K562 (cell line): ENCODE measurements at regions not wholly inside any gene's neighbourhood (a gene's known extent, or its start where the extent isn't known, plus 50 kb on each side); places are given as distances from the start of the nearest gene placed in this dataset.
A peak's percentile ranks its signal among the peaks of the same experiment; 100 is the strongest.

Experiments
- AFF4 ChIP-seq: sonication (generic); formaldehyde crosslinking; IDR thresholded peaks from 2 replicates; pipeline ENCODE4 v1.8.0; 2023; ENCODE audit warnings: mild to moderate bottlenecking, missing genetic modification reagents
- ATF1 ChIP-seq, 2 experiments: fragments of 450-650 bp in 1 of 2; IDR thresholded peaks; 2 replicates each; pipeline ENCODE4 v1.6.1; 2016; ENCODE audit warnings: missing compliant biosample characterization in 1 of 2, missing genetic modification characterization in 1 of 2
- CTCF ChIP-seq, 3 experiments: IDR thresholded peaks in 2 of 3; conservative IDR thresholded peaks in 1 of 3; 2 replicates each; pipeline ENCODE4 v1.5.1; 2011 to 2012; ENCODE audit warnings: low read length in 3 of 3, mild to moderate bottlenecking in 3 of 3, control low read depth in 2 of 3, improper control_type of control experiment in 1 of 3, inconsistent platforms in 1 of 3, low read depth in 1 of 3, mixed read lengths in 1 of 3, moderate library complexity in 1 of 3; ENCODE audit not compliant: insufficient read depth in 2 of 3
- GTF2B ChIP-seq: IDR thresholded peaks from 2 replicates; pipeline ENCODE4 v1.6.1; 2011; ENCODE audit not compliant: insufficient read length; ENCODE audit errors: extremely low read depth
- JUN ChIP-seq, 2 experiments: sonication (generic) in 1 of 2; formaldehyde crosslinking in 1 of 2; IDR thresholded peaks; 2 replicates each; pipeline versions ENCODE4 v1.6.1 to v1.8.0; 2012 to 2022; ENCODE audit warnings: borderline replicate concordance in 2 of 2, mild to moderate bottlenecking in 2 of 2, improper control_type of control experiment in 1 of 2, low read depth in 1 of 2, low read length in 1 of 2, missing genetic modification reagents in 1 of 2
- KLF1 ChIP-seq: fragments of 450-650 bp; IDR thresholded peaks from 2 replicates; pipeline ENCODE4 v1.6.1; 2016; ENCODE audit warnings: missing genetic modification characterization, missing compliant biosample characterization
- MITF ChIP-seq: IDR thresholded peaks from 2 replicates; pipeline ENCODE4 v1.6.1; 2014; ENCODE audit warnings: antibody characterized with exemption
- NFXL1 ChIP-seq: fragments of 450-650 bp; formaldehyde crosslinking; IDR thresholded peaks from 2 replicates; pipeline ENCODE4 v1.4.0; 2021; ENCODE audit warnings: mild to moderate bottlenecking
- RUNX1 ChIP-seq: sonication (generic); IDR thresholded peaks from 2 replicates; pipeline ENCODE4 v1.6.1; 2016; ENCODE audit warnings: antibody characterized with exemption, low read depth
- SMAD3 ChIP-seq: fragments of 450-650 bp; formaldehyde crosslinking; conservative IDR thresholded peaks from 2 replicates; pipeline ENCODE4 v1.4.0; 2020; ENCODE audit warnings: mild to moderate bottlenecking
- U2AF1 ChIP-seq: fragments of 200-400 bp; formaldehyde crosslinking; optimal IDR thresholded peaks from 2 replicates; pipeline ENCODE3; 2017; ENCODE audit warnings: mild to moderate bottlenecking, low read depth, low read length, moderate library complexity
- ZNF134 ChIP-seq: fragments of 250-450 bp; sonication (Bioruptor Pico); conservative IDR thresholded peaks from 2 replicates; pipeline ENCODE4 v1.4.0; 2020
- ZNF280B ChIP-seq: fragments of 250-450 bp; sonication (Bioruptor Pico); IDR thresholded peaks from 2 replicates; pipeline ENCODE4 v1.5.1; 2021; ENCODE audit warnings: mild to moderate bottlenecking
- ZNF561 ChIP-seq: fragments of 450-650 bp; formaldehyde crosslinking; conservative IDR thresholded peaks from 2 replicates; pipeline ENCODE4 v1.4.0; 2020; ENCODE audit warnings: mild to moderate bottlenecking, moderate library complexity

GRCh38 chr7:25643770-25644394, 415.6 kb upstream of the NPVF start (continued):
- TF ChIP-seq NFXL1 (CRISPR knock-in tag) (no peak), U2AF1 (no peak), ATF1 (CRISPR knock-in tag; IDR thresholded peaks at IDR 0.05) (no peak), ATF1 (tag; IDR thresholded peaks at IDR 0.05) (0 out of 2 replicates have a peak, but pooled peaks have one; percentile 21), MITF (no peak), JUN (IDR thresholded peaks at IDR 0.05; ENCODE audit: borderline replicate concordance, low read depth, low read length) (no peak), JUN (CRISPR knock-in tag; IDR thresholded peaks at IDR 0.05; ENCODE audit: borderline replicate concordance) (no peak), AFF4 (CRISPR knock-in tag) (no peak), ZNF561 (CRISPR knock-in tag) (no peak), SMAD3 (CRISPR knock-in tag) (no peak), RUNX1 (no peak), ZNF134 (CRISPR knock-in tag) (0 out of 2 replicates have a peak, but pooled peaks have one; percentile 22), ZNF280B (CRISPR knock-in tag) (no peak), KLF1 (tag) (no peak), GTF2B (no peak), CTCF (IDR thresholded peaks at IDR 0.05 in 2 of 3, conservative IDR thresholded peaks at IDR 0.05 in 1 of 3; ENCODE audit: insufficient read depth in 2 of 3, low read depth in 1 of 3, low read length in 3 of 3) (no peak)
